ENCODE measurements at regions not wholly inside any gene's neighbourhood (a gene's known extent, or its start where the extent isn't known, plus 50 kb on each side); places are given as distances from the start of the nearest gene placed in this dataset.

DNA sequence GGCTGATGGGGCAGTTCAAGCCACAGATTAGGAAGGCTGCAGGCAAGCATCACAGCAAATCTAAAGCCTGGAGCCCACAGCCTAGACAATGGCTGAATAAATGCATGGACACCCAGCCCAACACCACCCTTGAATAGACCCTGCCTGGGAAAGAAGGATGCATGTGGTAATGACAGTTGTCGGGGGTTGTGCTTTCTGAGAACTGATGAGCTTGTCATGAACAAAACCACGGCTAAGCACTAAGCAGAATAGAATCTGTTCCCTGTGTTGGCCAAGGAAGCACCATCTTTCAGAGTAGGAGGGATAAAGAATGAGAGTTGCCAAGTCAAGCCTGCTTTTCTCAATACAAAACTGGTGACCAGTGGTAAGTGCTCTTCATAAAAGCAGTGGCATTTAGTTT is 66.1 kb upstream of the JCAD start:
- TF ChIP-seq ARNTL (CRISPR knock-in tag; IDR thresholded peaks at IDR 0.05; ENCODE audit: borderline replicate concordance, low read depth): no peak
- TF ChIP-seq RARB (CRISPR knock-in tag; IDR thresholded peaks at IDR 0.05): no peak
- no peak for TF ChIP-seq ZFP30 (CRISPR knock-in tag; IDR thresholded peaks at IDR 0.05)
- no peak for TF ChIP-seq ZC3H10 (CRISPR knock-in tag; IDR thresholded peaks at IDR 0.05)
- TF ChIP-seq PPARA (CRISPR knock-in tag; IDR thresholded peaks at IDR 0.05; ENCODE audit: borderline replicate concordance): no peak
- no peak for TF ChIP-seq TOX (CRISPR knock-in tag; IDR thresholded peaks at IDR 0.05; ENCODE audit: borderline replicate concordance)
- no peak for TF ChIP-seq PATZ1 (CRISPR knock-in tag; IDR thresholded peaks at IDR 0.05; ENCODE audit: borderline replicate concordance)
- TF ChIP-seq CREB5 (CRISPR knock-in tag; IDR thresholded peaks at IDR 0.05; ENCODE audit: low read depth): no peak
- TF ChIP-seq POU6F1 (CRISPR knock-in tag; IDR thresholded peaks at IDR 0.05; ENCODE audit: borderline replicate concordance, low read depth): no peak
- no peak for TF ChIP-seq GLIS3 (CRISPR knock-in tag; IDR thresholded peaks at IDR 0.05)
- TF ChIP-seq ZFP3 (CRISPR knock-in tag; IDR thresholded peaks at IDR 0.05): no peak

All from SK-N-SH treated with all-trans-retinoic acid at 6 μM for 48 hours (cell line).